ENCODE measurements at regions not wholly inside any gene's neighbourhood (a gene's known extent, or its start where the extent isn't known, plus 50 kb on each side); places are given as distances from the start of the nearest gene placed in this dataset.

- in situ Hi-C loops (cut with MboI; ENCODE audit: low pct_unique_long_range_greater_than_20kb, low sequenced_read_pairs, unreplicated experiment) = no loop called here
- TF ChIP-seq CTCF (IDR thresholded peaks at IDR 0.05; ENCODE audit: extremely low read depth, insufficient read depth, missing control alignments) = no peak
- no peak for DNase-seq (ENCODE audit: low spot score)
Observed at GRCh38 chr3:43817064-43817463, 126.3 kb downstream of the ABHD5 start.

GRCh38 chr3:43817825-43818224 lies 127.1 kb downstream of the ABHD5 start:
- DNase-seq (ENCODE audit: low spot score) = no peak
- no peak for TF ChIP-seq CTCF (IDR thresholded peaks at IDR 0.05; ENCODE audit: extremely low read depth, insufficient read depth, missing control alignments)
- in situ Hi-C loops (cut with MboI; ENCODE audit: low pct_unique_long_range_greater_than_20kb, low sequenced_read_pairs, unreplicated experiment) = no loop called here

GRCh38 chr3:43818229-43818628 lies 127.5 kb downstream of the ABHD5 start:
- in situ Hi-C loops (cut with MboI; ENCODE audit: low pct_unique_long_range_greater_than_20kb, low sequenced_read_pairs, unreplicated experiment) = no loop called here
- no peak for DNase-seq (ENCODE audit: low spot score)

GRCh38 chr3:43838009-43838758 lies 147.4 kb downstream of the ABHD5 start:
- DNase-seq (ENCODE audit: low spot score) = no peak
- in situ Hi-C loops (cut with MboI; ENCODE audit: low pct_unique_long_range_greater_than_20kb, low sequenced_read_pairs, unreplicated experiment) = no loop called here
- TF ChIP-seq CTCF (IDR thresholded peaks at IDR 0.05; ENCODE audit: extremely low read depth, insufficient read depth, missing control alignments) = no peak

More at GRCh38 chr3:43818229-43818628, 127.5 kb downstream of the ABHD5 start:
- no peak for TF ChIP-seq CTCF (IDR thresholded peaks at IDR 0.05; ENCODE audit: extremely low read depth, insufficient read depth, missing control alignments)

- peak; percentile 17 for TF ChIP-seq CTCF (IDR thresholded peaks at IDR 0.05; ENCODE audit: extremely low read depth, insufficient read depth, missing control alignments)
- in situ Hi-C loops (cut with MboI; ENCODE audit: low pct_unique_long_range_greater_than_20kb, low sequenced_read_pairs, unreplicated experiment) = no loop called here
- DNase-seq (ENCODE audit: low spot score) = no peak
Observed at GRCh38 chr3:43838877-43839276, 148.1 kb downstream of the ABHD5 start.

GRCh38 chr3:43843386-43843785 lies 152.6 kb downstream of the ABHD5 start:
- no peak for DNase-seq (ENCODE audit: low spot score)
- in situ Hi-C loops (cut with MboI; ENCODE audit: low pct_unique_long_range_greater_than_20kb, low sequenced_read_pairs, unreplicated experiment) = no loop called here
- TF ChIP-seq CTCF (IDR thresholded peaks at IDR 0.05; ENCODE audit: extremely low read depth, insufficient read depth, missing control alignments) = no peak
